Stimulated activated CD8-positive, alpha-beta memory T cell treated with anti-CD3 and anti-CD28 coated beads, Interleukin-12 subunit alpha, Interleukin-12 subunit beta, amount 100 ng/mL, for 1 hour (primary cell): ENCODE measurements at regions not wholly inside any gene's neighbourhood (a gene's known extent, or its start where the extent isn't known, plus 50 kb on each side); places are given as distances from the start of the nearest gene placed in this dataset.
"Not testable (repeated sequence)": the region's sequence is repeated elsewhere in the genome, so short reads cannot be mapped to it uniquely, and the experiment has no call there.

Experiments
- DNase-seq: peaks from one replicate; pipeline ENCODE4 v3.0.0-alpha.2; 2020; ENCODE audit warnings: low read depth

- DNase-seq: not testable (repeated sequence)
These were observed 538.5 kb downstream of the RPIA start for GRCh38 chr2:89229979-89230378.

DNA sequence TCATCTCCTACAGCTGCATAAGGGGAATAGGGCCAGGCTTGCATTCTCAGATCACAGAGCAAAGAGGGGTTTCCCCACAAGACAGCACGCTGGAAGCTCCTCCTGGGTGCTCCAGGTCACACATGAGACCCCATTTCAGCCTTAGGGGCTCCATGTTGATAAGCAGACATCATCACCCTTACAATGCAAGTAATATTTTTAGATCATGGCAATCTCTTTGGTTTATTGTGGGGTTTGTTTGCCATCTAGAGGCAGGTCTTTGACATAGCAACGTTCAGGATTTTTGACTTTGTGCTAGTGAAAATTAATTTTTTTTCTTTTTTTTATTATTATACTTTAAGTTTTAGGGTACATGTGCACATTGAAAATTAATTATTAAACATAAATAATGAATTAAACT, 539.8 kb downstream of the RPIA start:
- not testable (repeated sequence) for DNase-seq

DNA sequence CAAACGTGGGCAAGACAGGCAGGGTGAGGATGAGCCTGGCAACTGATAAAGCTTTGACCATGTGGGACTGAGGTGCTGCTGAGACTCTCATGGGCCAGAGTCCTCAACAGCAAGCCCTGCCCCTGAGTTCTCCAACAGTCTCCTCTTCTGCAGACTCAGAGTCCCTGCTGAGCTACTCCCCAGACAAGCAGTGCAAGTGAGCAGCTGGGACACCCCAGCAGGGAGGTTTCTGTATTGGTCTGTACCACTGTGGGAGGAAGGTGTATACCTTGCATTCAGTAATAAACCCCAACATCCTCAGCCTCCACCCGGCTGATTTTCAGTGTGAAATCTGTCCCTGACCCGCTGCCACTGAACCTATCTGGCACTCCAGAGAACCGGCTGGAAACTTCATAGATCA, 542.5 kb downstream of the RPIA start:
- not testable (repeated sequence) for DNase-seq

- DNase-seq: not testable (repeated sequence)
These were observed 543.5 kb downstream of the RPIA start for GRCh38 chr2:89234818-89235466.

DNA sequence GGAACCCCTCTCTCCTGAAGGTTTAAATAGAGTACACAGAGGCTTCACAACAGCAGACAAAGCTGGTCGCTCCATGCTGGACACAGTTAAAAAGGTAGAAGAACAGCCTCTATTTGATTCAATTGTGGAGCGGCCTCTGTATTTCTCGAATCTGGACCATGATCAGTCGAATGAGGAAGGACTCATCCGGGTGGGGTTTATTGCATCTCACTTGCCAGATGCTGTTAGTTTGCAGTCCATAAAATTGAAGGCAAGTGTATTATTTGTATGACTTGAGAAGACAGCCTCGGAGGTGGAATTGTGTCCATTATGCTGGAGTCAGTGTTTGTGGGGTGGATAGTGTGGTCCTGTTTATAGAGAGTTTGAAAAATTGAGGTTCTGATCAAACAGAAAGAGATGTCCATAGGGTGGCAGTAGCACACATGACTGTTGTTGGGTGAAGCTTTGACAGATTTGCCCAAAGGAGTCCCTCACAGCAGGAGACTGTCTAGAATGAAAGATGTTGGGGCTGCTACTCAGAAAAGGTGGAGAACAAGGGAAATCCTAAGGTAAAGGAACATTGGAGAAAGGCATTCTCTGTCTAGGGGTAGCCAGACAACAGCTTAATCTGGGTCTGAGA, 545.5 kb downstream of the RPIA start:
- not testable (repeated sequence) for DNase-seq

GRCh38 chr2:89237783-89238182, 546.3 kb downstream of the RPIA start:
- DNase-seq: not testable (repeated sequence)

GRCh38 chr2:89243114-89243700, 551.7 kb downstream of the RPIA start:
- DNase-seq: not testable (repeated sequence)

- DNase-seq: not testable (repeated sequence)
These were observed 552.9 kb downstream of the RPIA start for GRCh38 chr2:89244407-89244806.

- DNase-seq: not testable (repeated sequence)
These were observed 554.0 kb downstream of the RPIA start for GRCh38 chr2:89245478-89245877.

- not testable (repeated sequence) for DNase-seq
These were observed 554.6 kb downstream of the RPIA start for GRCh38 chr2:89246027-89246426.

GRCh38 chr2:89246620-89247019, 555.1 kb downstream of the RPIA start:
- DNase-seq: not testable (repeated sequence)

DNA sequence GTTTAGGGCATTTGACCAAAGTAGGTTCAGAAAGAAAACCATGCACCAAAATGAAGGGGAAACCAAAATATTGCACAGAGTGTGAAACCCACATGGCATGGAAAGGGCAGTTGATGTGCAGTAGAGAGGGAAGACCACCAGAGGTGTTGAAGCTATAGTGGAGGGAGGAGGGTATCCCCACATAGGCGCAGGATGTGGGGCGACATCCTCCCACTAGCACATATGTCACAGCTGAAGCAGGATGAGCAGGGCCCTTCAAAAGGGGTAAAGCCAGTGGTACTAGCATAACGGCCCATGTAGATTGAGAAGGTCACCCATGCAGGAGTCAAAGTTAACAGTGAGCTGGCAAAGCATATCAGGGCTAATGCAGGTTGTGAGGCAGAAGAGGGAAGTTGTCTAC, 563.5 kb downstream of the RPIA start:
- DNase-seq: not testable (repeated sequence)

- not testable (repeated sequence) for DNase-seq
These were observed 582.0 kb downstream of the RPIA start for GRCh38 chr2:89273443-89273842.

DNA sequence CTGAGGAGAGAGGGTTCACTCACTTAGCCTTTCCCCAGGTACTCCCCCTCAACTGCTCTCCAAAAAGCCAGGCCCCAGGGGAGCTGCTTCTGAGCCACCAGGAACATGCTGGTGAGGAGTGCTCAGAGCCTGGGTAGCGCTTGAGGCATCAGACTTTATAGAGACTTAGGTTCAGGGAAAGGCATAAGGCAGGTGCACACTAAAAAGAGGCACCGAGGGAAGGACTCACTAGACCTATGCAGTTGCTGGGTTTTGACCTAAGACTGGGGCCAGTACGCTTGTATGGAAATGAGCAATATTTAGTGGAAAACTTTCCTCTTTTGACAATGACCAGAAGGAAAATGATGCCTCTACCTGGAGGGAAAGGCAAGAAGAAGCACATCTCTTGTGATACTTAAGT, 589.1 kb downstream of the RPIA start:
- not testable (repeated sequence) for DNase-seq

DNA sequence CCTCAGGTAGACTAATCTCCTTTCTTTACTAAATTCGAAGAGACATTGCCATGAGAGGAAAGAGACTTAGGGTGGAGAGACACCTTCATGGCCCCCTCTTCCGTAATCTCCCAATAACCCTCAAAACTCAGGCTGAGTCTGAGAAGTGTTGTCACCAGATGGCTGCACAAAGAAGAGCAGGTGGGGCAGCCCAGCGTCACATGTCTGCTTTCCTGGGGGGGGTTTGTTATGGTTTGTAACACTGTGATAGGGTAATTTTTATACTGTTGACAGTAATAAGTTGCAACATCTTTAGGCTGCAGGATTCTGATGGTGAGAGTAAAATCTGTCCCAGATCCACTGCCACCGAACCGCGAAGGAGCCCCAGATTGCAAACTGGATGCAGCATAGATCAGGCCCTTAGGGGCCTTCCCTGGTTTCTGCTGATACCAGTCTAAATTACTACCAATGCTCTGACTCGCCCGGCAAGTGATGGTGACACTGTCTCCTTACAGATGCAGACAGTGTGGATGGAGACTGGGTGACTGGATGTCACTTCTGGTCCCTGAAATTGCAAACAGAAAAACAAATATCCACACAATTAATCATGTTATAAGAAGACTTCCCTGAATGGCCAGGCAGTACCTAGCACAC, 595.1 kb downstream of the RPIA start:
- not testable (repeated sequence) for DNase-seq

DNA sequence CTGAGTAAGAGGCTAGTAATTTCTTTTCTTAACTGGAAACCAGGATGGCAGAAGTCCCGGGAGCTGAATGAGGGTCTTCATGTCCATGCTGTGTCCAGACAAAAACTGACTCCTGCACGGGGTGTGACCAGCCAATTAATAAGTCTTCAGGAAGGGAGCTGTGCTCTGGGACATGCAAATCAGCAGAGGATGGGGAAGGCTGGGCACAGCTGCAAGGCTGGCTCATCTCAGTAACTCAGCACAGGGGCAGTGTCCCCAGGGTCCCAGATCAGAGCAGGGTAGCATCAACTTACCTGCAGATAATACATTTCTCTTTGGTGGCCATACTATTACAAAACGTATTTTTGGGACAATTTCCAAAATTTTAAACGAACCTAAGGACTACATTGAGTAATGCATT, 595.6 kb downstream of the RPIA start:
- DNase-seq: not testable (repeated sequence)

DNA sequence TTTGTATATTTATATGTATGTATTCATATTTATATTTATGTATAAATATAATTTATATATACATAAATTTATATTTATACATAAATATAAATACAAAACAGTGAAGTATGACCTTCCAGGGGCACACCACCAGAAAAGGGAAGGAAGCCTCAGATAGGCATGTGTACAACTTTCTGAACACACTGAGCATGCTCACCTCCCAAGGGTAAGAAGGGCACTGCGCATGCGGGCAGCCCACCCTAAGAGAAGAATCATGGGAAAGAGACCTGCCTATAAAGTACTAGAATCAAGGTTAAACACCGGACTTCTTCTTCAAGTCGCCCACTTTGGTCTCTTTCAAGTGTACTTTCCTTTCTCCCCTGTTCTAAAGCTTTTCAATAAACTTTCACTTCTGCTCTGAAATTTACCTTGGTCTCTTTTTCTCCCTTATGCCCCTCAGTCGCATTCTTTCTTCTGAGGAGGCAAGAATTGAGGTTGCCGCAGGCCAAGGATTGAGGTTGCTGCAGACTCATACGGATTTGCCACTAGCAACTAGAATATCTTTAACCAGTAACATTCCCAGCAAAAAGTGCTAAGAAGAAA, 600.3 kb downstream of the RPIA start:
- not testable (repeated sequence) for DNase-seq

GRCh38 chr2:89293399-89293798, 601.9 kb downstream of the RPIA start:
- not testable (repeated sequence) for DNase-seq

DNA sequence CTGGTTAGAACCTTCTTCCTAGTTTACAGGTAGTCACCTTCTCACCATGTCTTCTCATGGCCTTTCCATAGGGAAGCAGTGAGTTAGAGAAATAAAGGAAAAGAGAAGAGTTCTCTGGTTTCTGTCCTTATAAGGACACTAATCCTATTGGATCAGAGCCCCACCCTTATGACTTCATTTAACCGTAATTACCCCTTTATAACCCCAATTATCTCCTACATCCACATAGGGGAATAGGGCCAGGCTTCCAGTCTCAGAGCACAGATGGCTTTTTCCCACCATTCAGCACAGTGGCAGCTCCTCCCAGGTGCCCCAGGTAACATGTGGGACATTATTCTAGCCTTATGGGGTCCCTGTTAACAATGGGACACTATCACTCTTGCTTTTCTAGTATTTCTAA, 602.9 kb downstream of the RPIA start:
- not testable (repeated sequence) for DNase-seq

DNA sequence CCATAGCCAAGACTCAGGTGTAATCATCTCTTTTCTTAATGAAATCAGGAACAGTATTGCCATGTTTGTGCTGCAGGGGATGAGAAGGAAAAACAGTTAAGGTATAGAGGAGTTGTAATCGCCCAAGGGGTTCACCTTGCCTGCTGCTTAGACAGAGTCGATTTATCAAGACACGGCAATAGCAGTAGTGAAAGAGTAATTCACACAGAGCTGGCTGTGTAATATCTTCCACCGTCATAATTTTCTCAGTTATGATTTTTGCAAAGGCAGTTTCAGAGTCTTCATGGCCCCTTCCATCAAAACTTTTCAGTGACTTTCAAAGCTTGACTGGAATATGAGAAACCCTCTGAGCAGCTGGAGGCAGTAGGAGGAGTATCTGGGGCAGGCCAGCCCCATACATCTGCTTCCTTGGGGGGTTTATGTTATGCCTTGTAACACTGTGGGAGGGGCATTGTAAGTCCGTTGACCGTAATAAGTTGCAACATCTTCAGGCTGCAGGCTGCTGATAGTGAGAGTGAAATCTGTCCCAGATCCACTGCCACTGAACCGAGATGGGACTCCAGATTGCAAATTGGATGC, 605.4 kb downstream of the RPIA start:
- DNase-seq: not testable (repeated sequence)

DNA sequence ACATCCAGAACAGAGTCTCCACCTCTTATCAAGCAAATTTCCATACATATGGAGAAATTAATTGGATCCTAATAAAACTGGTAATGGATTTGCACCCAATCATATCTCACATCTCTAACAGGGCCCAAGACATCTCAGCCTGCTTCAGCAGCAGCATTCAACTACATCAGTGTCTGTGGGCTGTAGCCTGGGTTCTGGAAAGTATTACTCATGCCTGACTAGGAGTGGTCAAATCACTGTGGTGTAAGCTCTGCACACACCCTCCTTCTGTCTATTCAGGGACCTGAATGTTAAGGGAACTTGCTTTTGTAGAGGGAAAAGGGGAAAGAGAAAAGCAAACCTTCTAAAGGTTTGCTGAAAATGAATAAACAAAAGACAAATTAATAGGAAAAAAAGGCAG, 607.7 kb downstream of the RPIA start:
- not testable (repeated sequence) for DNase-seq

GRCh38 chr2:89305623-89306022, 614.1 kb downstream of the RPIA start:
- not testable (repeated sequence) for DNase-seq
